HFFc6 (cell line): ENCODE measurements at regions not wholly inside any gene's neighbourhood (a gene's known extent, or its start where the extent isn't known, plus 50 kb on each side); places are given as distances from the start of the nearest gene placed in this dataset.
"Not testable (repeated sequence)": the region's sequence is repeated elsewhere in the genome, so short reads cannot be mapped to it uniquely, and the experiment has no call there.

Experiments used
- DNase-seq: peaks from one replicate; pipeline ENCODE4 v3.0.0-alpha.2; 2018
- H3K27ac Mint-ChIP-seq: 2 replicates; pipeline ENCODE4 v1.8.0; 2020; ENCODE audit warnings: mild to moderate bottlenecking, mixed read lengths
- H3K27me3 Mint-ChIP-seq: 2 replicates; pipeline ENCODE4 v1.8.0; 2021; ENCODE audit warnings: mild to moderate bottlenecking, moderate library complexity, mixed read lengths; ENCODE audit not compliant: insufficient read depth
- H3K36me3 Mint-ChIP-seq: 2 replicates; pipeline ENCODE4 v1.8.0; 2021; ENCODE audit warnings: low read depth, mixed read lengths
- H3K4me1 Mint-ChIP-seq: 2 replicates; pipeline ENCODE4 v1.8.0; 2020; ENCODE audit warnings: low read depth, mixed read lengths
- H3K4me3 Mint-ChIP-seq: 2 replicates; pipeline ENCODE4 v1.8.0; 2020; ENCODE audit warnings: mild to moderate bottlenecking, moderate library complexity, mixed read lengths
- H3K9me3 Mint-ChIP-seq: 2 replicates; pipeline ENCODE4 v1.8.0; 2020; ENCODE audit warnings: mild to moderate bottlenecking, mixed read lengths
- TF ChIP-seq, protein P1 (sequence below): fragments of 200-600 bp; sonication (generic); IDR thresholded peaks from 2 replicates; pipeline ENCODE4 v1.5.0; 2021; ENCODE audit warnings: antibody characterized with exemption, mild to moderate bottlenecking

DNA sequence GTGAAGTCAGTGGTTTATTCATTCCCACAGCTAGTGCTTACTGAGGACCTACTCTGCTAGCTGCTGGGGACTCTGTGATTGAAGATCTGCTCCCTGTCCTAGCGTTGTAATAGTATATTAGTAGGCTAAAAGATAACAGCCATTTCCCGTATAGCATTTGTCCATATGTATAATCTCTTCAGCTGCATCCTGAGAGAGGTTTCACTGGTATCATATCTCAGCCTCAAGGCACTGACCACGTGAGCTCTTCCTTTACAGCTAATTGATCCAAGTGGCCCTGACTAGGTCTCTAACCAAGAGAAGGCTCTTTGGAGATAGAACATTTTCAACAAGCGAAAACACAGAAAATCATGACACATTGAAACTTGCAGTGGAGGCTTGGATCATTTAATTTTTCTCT is 110.2 kb downstream of the APIP start:
- H3K27ac Mint-ChIP-seq, result no peak overlapping the region
- H3K9me3 Mint-ChIP-seq, result no peaks in the 10 kb centered on the region
- DNase-seq, result no peak
- H3K4me3 Mint-ChIP-seq, result no peak overlapping the region
- H3K27me3 Mint-ChIP-seq, result peaks cover 16% of the 10 kb centered on the region
- TF ChIP-seq, protein P1, sequence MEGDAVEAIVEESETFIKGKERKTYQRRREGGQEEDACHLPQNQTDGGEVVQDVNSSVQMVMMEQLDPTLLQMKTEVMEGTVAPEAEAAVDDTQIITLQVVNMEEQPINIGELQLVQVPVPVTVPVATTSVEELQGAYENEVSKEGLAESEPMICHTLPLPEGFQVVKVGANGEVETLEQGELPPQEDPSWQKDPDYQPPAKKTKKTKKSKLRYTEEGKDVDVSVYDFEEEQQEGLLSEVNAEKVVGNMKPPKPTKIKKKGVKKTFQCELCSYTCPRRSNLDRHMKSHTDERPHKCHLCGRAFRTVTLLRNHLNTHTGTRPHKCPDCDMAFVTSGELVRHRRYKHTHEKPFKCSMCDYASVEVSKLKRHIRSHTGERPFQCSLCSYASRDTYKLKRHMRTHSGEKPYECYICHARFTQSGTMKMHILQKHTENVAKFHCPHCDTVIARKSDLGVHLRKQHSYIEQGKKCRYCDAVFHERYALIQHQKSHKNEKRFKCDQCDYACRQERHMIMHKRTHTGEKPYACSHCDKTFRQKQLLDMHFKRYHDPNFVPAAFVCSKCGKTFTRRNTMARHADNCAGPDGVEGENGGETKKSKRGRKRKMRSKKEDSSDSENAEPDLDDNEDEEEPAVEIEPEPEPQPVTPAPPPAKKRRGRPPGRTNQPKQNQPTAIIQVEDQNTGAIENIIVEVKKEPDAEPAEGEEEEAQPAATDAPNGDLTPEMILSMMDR, result no peak
- H3K36me3 Mint-ChIP-seq, result no peaks in the 10 kb centered on the region
- H3K4me1 Mint-ChIP-seq, result peaks cover 15% of the 10 kb centered on the region

DNA sequence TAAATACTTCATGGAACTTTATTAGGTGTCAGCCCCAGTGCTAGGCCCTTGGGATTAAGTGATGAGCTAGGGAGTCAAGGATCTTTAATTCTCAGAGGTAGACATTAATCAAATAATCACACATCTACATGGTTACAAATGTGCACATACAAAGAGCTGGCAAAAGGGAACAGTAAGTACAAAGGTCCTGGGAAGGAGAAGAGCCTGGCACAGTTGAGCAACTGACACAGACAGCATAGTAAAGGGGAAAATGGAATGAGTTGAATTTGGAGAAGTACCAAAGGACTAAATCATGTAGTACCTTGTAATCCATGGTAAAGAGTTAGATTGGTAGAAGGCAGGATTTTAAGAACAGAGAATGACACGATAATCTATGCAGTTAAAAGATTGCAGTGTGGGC is 116.3 kb downstream of the APIP start:
- Mint-ChIP-seq H3K36me3 (no peaks in the 10 kb centered on the region), H3K4me1 (no peaks in the 10 kb centered on the region), H3K4me3 (no peak overlapping the region), H3K27me3 (peaks cover 17% of the 10 kb centered on the region), H3K27ac (no peak overlapping the region), H3K9me3 (no peaks in the 10 kb centered on the region; the same call in 1 of the 2 replicates)
- TF ChIP-seq, protein P1, result no peak
- DNase-seq, result no peak

DNA sequence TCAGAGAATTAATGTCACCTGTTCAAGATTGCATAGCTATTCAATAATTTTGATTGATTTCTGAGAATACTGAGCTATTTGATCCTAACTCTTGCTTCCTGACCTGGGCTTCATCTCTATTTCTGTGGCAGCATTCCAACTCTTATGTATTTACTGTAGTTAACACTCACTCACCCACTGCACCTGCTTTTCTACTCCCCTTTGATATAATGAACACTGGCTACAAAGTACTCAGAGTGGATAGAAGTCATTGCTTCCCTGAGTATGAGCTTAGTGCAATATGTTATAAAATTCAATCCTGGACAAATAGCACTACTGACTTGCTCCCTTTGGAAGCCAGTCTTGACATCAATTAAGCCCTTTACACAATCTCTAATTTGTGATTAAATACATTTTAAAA is 117.2 kb downstream of the APIP start:
- Mint-ChIP-seq H3K27me3 (peaks cover 14% of the 10 kb centered on the region), H3K36me3 (no peaks in the 10 kb centered on the region), H3K9me3 (no peaks in the 10 kb centered on the region; the same call in 1 of the 2 replicates), H3K4me1 (no peaks in the 10 kb centered on the region), H3K27ac (no peak overlapping the region), H3K4me3 (no peak overlapping the region)
- DNase-seq, result no peak
- TF ChIP-seq, protein P1, result no peak

DNA sequence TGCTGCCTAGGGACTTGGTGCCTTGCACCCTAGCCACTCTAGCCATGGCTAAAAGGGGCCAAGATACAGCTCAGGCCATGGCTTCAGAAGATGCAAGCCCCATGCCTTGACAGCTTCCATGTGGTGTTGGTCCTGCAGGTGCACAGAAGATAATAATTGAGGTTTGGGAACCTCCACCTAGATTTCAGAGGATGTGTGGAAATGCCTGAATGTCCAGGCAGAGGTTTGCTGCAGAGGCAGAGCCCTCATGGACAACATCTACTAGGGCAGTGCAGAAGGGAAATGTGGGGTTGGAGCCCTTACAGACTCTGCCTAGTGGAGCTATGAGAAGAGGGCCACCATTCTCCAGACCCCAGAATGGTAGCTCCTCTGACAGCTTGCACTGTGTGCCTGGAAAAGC is 118.7 kb downstream of the APIP start:
- H3K27ac Mint-ChIP-seq, H3K36me3 Mint-ChIP-seq, H3K9me3 Mint-ChIP-seq, H3K4me3 Mint-ChIP-seq, H3K4me1 Mint-ChIP-seq, DNase-seq: not testable (repeated sequence)
- peaks cover 14% of the 10 kb centered on the region for H3K27me3 Mint-ChIP-seq

DNA sequence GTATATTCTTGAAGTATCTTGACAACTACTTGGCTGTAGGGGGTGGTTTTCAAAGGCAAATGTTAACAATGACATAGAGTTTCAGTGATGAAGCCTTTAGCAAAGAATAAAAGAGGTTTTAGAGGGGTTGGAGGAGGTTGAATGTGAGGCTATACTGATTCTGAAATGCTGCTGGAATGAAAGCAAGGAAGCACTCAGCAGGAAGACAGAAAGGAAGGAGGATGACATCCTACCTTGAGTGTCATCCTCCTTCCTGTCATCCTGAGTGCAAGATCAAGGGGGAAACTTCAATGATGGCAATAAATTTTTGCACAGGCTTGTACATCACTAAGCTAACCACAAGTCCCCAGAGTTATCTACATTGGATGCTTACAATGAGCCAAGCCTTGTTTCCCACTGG is 120.5 kb downstream of the APIP start:
- Mint-ChIP-seq H3K4me1 (no peaks in the 10 kb centered on the region), H3K4me3 (no peak overlapping the region)

DNA sequence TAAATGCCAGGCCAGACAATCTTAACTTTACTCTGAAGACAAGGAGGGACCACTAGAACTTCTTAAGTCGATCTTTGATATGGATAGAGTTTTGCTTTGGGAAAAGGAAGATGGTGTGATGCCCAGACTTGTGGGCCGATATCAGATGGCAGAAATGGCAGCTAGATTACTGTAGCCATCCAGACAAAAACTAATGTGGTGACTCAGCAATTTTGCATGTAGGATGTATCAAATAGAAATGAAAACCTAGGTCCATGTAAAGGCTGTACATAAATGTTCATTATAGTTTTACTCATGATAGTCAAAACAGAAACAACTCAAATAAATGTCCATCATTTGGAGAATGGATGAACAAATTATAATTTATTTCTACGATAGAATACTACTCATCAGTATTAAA is 121.5 kb downstream of the APIP start:
- no peak overlapping the region for H3K4me3 Mint-ChIP-seq

More for the DNA sequence above, 120.5 kb downstream of the APIP start:
- TF ChIP-seq, protein P1, result no peak
- no peaks in the 10 kb centered on the region; the same call in 1 of the 2 replicates for H3K9me3 Mint-ChIP-seq
- no peaks in the 10 kb centered on the region for H3K36me3 Mint-ChIP-seq
- peaks cover 14% of the 10 kb centered on the region for H3K27me3 Mint-ChIP-seq
- no peak for DNase-seq
- H3K27ac Mint-ChIP-seq, result no peak overlapping the region

More for the DNA sequence above, 121.5 kb downstream of the APIP start:
- DNase-seq, result no peak
- Mint-ChIP-seq H3K27ac (no peak overlapping the region), H3K36me3 (no peaks in the 10 kb centered on the region; the same call in 1 of the 2 replicates), H3K27me3 (peaks cover 15% of the 10 kb centered on the region), H3K4me1 (no peaks in the 10 kb centered on the region), H3K9me3 (no peaks in the 10 kb centered on the region; the same call in 1 of the 2 replicates)
- TF ChIP-seq, protein P1, result no peak
